KMS-11 (cell line): ENCODE measurements at regions not wholly inside any gene's neighbourhood (a gene's known extent, or its start where the extent isn't known, plus 50 kb on each side); places are given as distances from the start of the nearest gene placed in this dataset.

Experiments used
- H2AFZ ChIP-seq: fragments of 200-600 bp; sonication (generic); 2 replicates; pipeline ENCODE4 v1.6.1; 2016; ENCODE audit warnings: antibody characterized with exemption, mixed run types, low read depth
- H3K27ac ChIP-seq: fragments of 200-600 bp; sonication (generic); 2 replicates; pipeline ENCODE4 v1.6.1; 2016; ENCODE audit warnings: mild to moderate bottlenecking, mixed run types
- H3K27me3 ChIP-seq: fragments of 200-600 bp; sonication (generic); 2 replicates; pipeline ENCODE4 v1.6.1; 2017; ENCODE audit warnings: mild to moderate bottlenecking, low read depth, mixed run types, moderate library complexity; ENCODE audit not compliant: insufficient read depth
- H3K36me3 ChIP-seq: fragments of 200-600 bp; sonication (generic); 2 replicates; pipeline ENCODE4 v1.6.1; 2017; ENCODE audit warnings: mild to moderate bottlenecking, mixed run types; ENCODE audit not compliant: insufficient read depth
- H3K4me1 ChIP-seq: fragments of 200-600 bp; sonication (generic); 2 replicates; pipeline ENCODE4 v1.6.1; 2016; ENCODE audit warnings: mild to moderate bottlenecking, low read depth, mixed run types; ENCODE audit not compliant: poor library complexity, severe bottlenecking
- H3K4me2 ChIP-seq: fragments of 200-600 bp; sonication (generic); 2 replicates; pipeline ENCODE4 v1.7.0; 2016; ENCODE audit warnings: mild to moderate bottlenecking, mixed run types
- H3K4me3 ChIP-seq: fragments of 200-600 bp; sonication (generic); IDR thresholded peaks from 2 replicates; pipeline ENCODE4 v1.6.1; 2017; ENCODE audit warnings: low read depth, low read length, mixed read lengths; ENCODE audit not compliant: insufficient read depth
- H3K79me2 ChIP-seq: fragments of 200-600 bp; sonication (generic); 2 replicates; pipeline ENCODE4 v1.6.1; 2016; ENCODE audit warnings: low read depth, mixed run types; ENCODE audit not compliant: insufficient read depth
- H3K9ac ChIP-seq: fragments of 200-600 bp; sonication (generic); 2 replicates; pipeline ENCODE4 v1.6.1; 2016; ENCODE audit warnings: mild to moderate bottlenecking, mixed run types
- H4K20me1 ChIP-seq: fragments of 200-600 bp; sonication (generic); 2 replicates; pipeline ENCODE4 v1.6.1; 2016; ENCODE audit warnings: mild to moderate bottlenecking, mixed run types; ENCODE audit not compliant: insufficient read depth
- CTCF ChIP-seq: fragments of 200-600 bp; sonication (generic); conservative IDR thresholded peaks from 2 replicates; pipeline ENCODE4 v1.6.1; 2017; ENCODE audit warnings: low read depth, mild to moderate bottlenecking, antibody characterized with exemption, low read length, moderate library complexity, mixed read lengths

- peaks cover 5% of the 10 kb centered on the region for H3K4me1 ChIP-seq
- no peaks in the 10 kb centered on the region for H4K20me1 ChIP-seq
- H3K27me3 ChIP-seq, result no peaks in the 10 kb centered on the region
- no peak overlapping the region for H3K4me2 ChIP-seq
- no peaks in the 10 kb centered on the region for H3K79me2 ChIP-seq
- H3K4me3 ChIP-seq, result no peak overlapping the region
- no peak overlapping the region for H2AFZ ChIP-seq
- no peak for TF ChIP-seq CTCF
- no peak overlapping the region for H3K9ac ChIP-seq
- H3K36me3 ChIP-seq, result no peaks in the 10 kb centered on the region
- no peak overlapping the region for H3K27ac ChIP-seq
These were observed 345.9 kb upstream of the SPHKAP start for GRCh38 chr2:228527197-228527881.

GRCh38 chr2:228526687-228527086 is 345.2 kb upstream of the SPHKAP start:
- no peak overlapping the region for H3K9ac ChIP-seq
- no peak overlapping the region for H3K4me3 ChIP-seq
- H3K4me2 ChIP-seq, result no peak overlapping the region
- no peaks in the 10 kb centered on the region for H3K79me2 ChIP-seq
- H3K27ac ChIP-seq, result no peak overlapping the region
- H3K4me1 ChIP-seq, result no peaks in the 10 kb centered on the region
- H2AFZ ChIP-seq, result no peak overlapping the region
- no peaks in the 10 kb centered on the region for H3K36me3 ChIP-seq
- TF ChIP-seq CTCF, result no peak
- no peaks in the 10 kb centered on the region for H3K27me3 ChIP-seq
- H4K20me1 ChIP-seq, result no peaks in the 10 kb centered on the region

- no peaks in the 10 kb centered on the region for H3K27me3 ChIP-seq
- no peak overlapping the region for H3K4me2 ChIP-seq
- H3K36me3 ChIP-seq, result no peaks in the 10 kb centered on the region
- H3K27ac ChIP-seq, result no peak overlapping the region
- no peak overlapping the region for H3K9ac ChIP-seq
- H3K4me3 ChIP-seq, result no peak overlapping the region
- H2AFZ ChIP-seq, result no peak overlapping the region
- no peaks in the 10 kb centered on the region for H4K20me1 ChIP-seq
- no peaks in the 10 kb centered on the region for H3K4me1 ChIP-seq
- no peak for TF ChIP-seq CTCF
- H3K79me2 ChIP-seq, result no peaks in the 10 kb centered on the region
These were observed 341.5 kb upstream of the SPHKAP start for GRCh38 chr2:228522977-228523376.

GRCh38 chr2:228522276-228522675 is 340.8 kb upstream of the SPHKAP start:
- Histone ChIP-seq H3K4me2 (no peak overlapping the region), H3K9ac (no peak overlapping the region), H2AFZ (no peak overlapping the region), H4K20me1 (no peaks in the 10 kb centered on the region), H3K4me3 (no peak overlapping the region), H3K79me2 (no peaks in the 10 kb centered on the region), H3K27ac (no peak overlapping the region), H3K36me3 (no peaks in the 10 kb centered on the region), H3K4me1 (no peaks in the 10 kb centered on the region), H3K27me3 (no peaks in the 10 kb centered on the region)
- TF ChIP-seq CTCF, result no peak
